CD4-positive, alpha-beta T cell treated with Interferon gamma for 1 hour (primary cell): ENCODE measurements at regions not wholly inside any gene's neighbourhood (a gene's known extent, or its start where the extent isn't known, plus 50 kb on each side); places are given as distances from the start of the nearest gene placed in this dataset.
"Not testable (repeated sequence)": the region's sequence is repeated elsewhere in the genome, so short reads cannot be mapped to it uniquely, and the experiment has no call there.

ENCODE experiments used
- DNase-seq: peaks from one replicate; pipeline ENCODE4 v3.0.0-alpha.2; 2020

GRCh38 chr1:30374400-30375070 is 348.9 kb downstream of the MATN1 start:
- no peak for DNase-seq

GRCh38 chr1:30373471-30374399 is 349.6 kb downstream of the MATN1 start:
- no peak for DNase-seq

- no peak for DNase-seq
Measured at GRCh38 chr1:30372792-30373433, 350.5 kb downstream of the MATN1 start.

GRCh38 chr1:30371888-30372791 is 351.2 kb downstream of the MATN1 start:
- DNase-seq = no peak

- no peak for DNase-seq
Measured at GRCh38 chr1:30371179-30371788, 352.1 kb downstream of the MATN1 start.

- DNase-seq = no peak
Measured at GRCh38 chr1:30368651-30369240, 354.6 kb downstream of the MATN1 start.

- DNase-seq = no peak
Measured at GRCh38 chr1:30366911-30367310, 356.5 kb downstream of the MATN1 start.

- no peak for DNase-seq
Measured at GRCh38 chr1:30366199-30366598, 357.2 kb downstream of the MATN1 start.

- no peak for DNase-seq
Measured at GRCh38 chr1:30365596-30365995, 357.8 kb downstream of the MATN1 start.

- DNase-seq = no peak
Measured at GRCh38 chr1:30363031-30363430, 360.4 kb downstream of the MATN1 start.

GRCh38 chr1:30362603-30362990 is 360.8 kb downstream of the MATN1 start:
- DNase-seq = no peak

GRCh38 chr1:30361890-30362602 is 361.3 kb downstream of the MATN1 start:
- DNase-seq = not testable (repeated sequence)

- no peak for DNase-seq
Measured at GRCh38 chr1:30360753-30361152, 362.6 kb downstream of the MATN1 start.

GRCh38 chr1:30360281-30360680 is 363.1 kb downstream of the MATN1 start:
- DNase-seq = no peak

GRCh38 chr1:30359539-30360220 is 363.7 kb downstream of the MATN1 start:
- DNase-seq = no peak

- no peak for DNase-seq
Measured at GRCh38 chr1:30358500-30358899, 364.9 kb downstream of the MATN1 start.

- DNase-seq = no peak
Measured at GRCh38 chr1:30356839-30357238, 366.5 kb downstream of the MATN1 start.

GRCh38 chr1:30354410-30354809 is 369.0 kb downstream of the MATN1 start:
- DNase-seq = no peak

GRCh38 chr1:30353637-30354036 is 369.7 kb downstream of the MATN1 start:
- no peak for DNase-seq

- DNase-seq = no peak
Measured at GRCh38 chr1:30348147-30348546, 375.2 kb downstream of the MATN1 start.
